Islet of Langerhans (tissue), 1 donor: ENCODE measurements at regions not wholly inside any gene's neighbourhood (a gene's known extent, or its start where the extent isn't known, plus 50 kb on each side); places are given as distances from the start of the nearest gene placed in this dataset.
"Not testable (repeated sequence)": the region's sequence is repeated elsewhere in the genome, so short reads cannot be mapped to it uniquely, and the experiment has no call there.

Experiments used
- FAIRE-seq: peaks from one replicate; lab custom pipeline; 2011; peaks lifted over from hg19 to GRCh38; lab: Jason Lieb, UNC

- no peak for FAIRE-seq
These were observed 73.6 kb upstream of the RGPD5 start for GRCh38 chr2:109720380-109721106.

GRCh38 chr2:109721135-109721534 lies 73.0 kb upstream of the RGPD5 start:
- FAIRE-seq: no peak

GRCh38 chr2:109721626-109722025 lies 72.5 kb upstream of the RGPD5 start:
- no peak for FAIRE-seq

GRCh38 chr2:109722026-109722425 lies 72.1 kb upstream of the RGPD5 start:
- no peak for FAIRE-seq

- FAIRE-seq: not testable (repeated sequence)
These were observed 71.5 kb upstream of the RGPD5 start for GRCh38 chr2:109722640-109723039.

GRCh38 chr2:109723153-109723552 lies 71.0 kb upstream of the RGPD5 start:
- FAIRE-seq: not testable (repeated sequence)

- no peak for FAIRE-seq
These were observed 69.3 kb upstream of the RGPD5 start for GRCh38 chr2:109724533-109725460.

GRCh38 chr2:109726379-109727270 lies 67.5 kb upstream of the RGPD5 start:
- peak; percentile 51 for FAIRE-seq

- FAIRE-seq: no peak
These were observed 66.1 kb upstream of the RGPD5 start for GRCh38 chr2:109727929-109728447.

GRCh38 chr2:109733746-109734145 lies 60.4 kb upstream of the RGPD5 start:
- not testable (repeated sequence) for FAIRE-seq

- no peak for FAIRE-seq
These were observed 57.8 kb upstream of the RGPD5 start for GRCh38 chr2:109736177-109736827.
